Aorta (tissue), 5 donors: ENCODE measurements at regions not wholly inside any gene's neighbourhood (a gene's known extent, or its start where the extent isn't known, plus 50 kb on each side); places are given as distances from the start of the nearest gene placed in this dataset.
"Not testable (repeated sequence)": the region's sequence is repeated elsewhere in the genome, so short reads cannot be mapped to it uniquely, and the experiment has no call there.

Experiments used
- ATAC-seq: fragments of 200-7000 bp; cut with Tn5 transposase; one replicate; pipeline ENCODE4 v1.9.1; 2022; ENCODE audit warnings: moderate library complexity; ENCODE audit not compliant: low FRiP score
- DNase-seq, 2 donors: peaks; one replicate each; pipeline ENCODE4 v3.0.0-alpha.2; 2020
- H3K27ac ChIP-seq, 2 donors: one replicate each; pipeline ENCODE4 v1.5.1; 2013; ENCODE audit warnings: low read length in 2 of 2, mild to moderate bottlenecking in 2 of 2, moderate library complexity in 2 of 2, control low read depth in 1 of 2, inconsistent platforms in 1 of 2, low read depth in 1 of 2
- H3K27me3 ChIP-seq, 2 donors: one replicate each; pipeline ENCODE4 v1.6.1; 2013; ENCODE audit warnings: control low read depth in 1 of 2, low read length in 1 of 2, mild to moderate bottlenecking in 1 of 2, moderate library complexity in 1 of 2; ENCODE audit not compliant: insufficient read depth in 2 of 2, control insufficient read depth in 1 of 2
- H3K36me3 ChIP-seq, 2 donors: one replicate each; pipeline ENCODE4 v1.6.1; 2013; ENCODE audit warnings: control low read depth in 1 of 2, low read length in 1 of 2, mild to moderate bottlenecking in 1 of 2; ENCODE audit not compliant: insufficient read depth in 2 of 2, control insufficient read depth in 1 of 2
- H3K4me1 ChIP-seq, 2 donors: one replicate each; pipeline ENCODE4 v1.6.1; 2013; ENCODE audit warnings: low read length in 2 of 2, control low read depth in 1 of 2, mild to moderate bottlenecking in 1 of 2, moderate library complexity in 1 of 2; ENCODE audit not compliant: insufficient read depth in 2 of 2, control insufficient read depth in 1 of 2
- H3K4me3 ChIP-seq, 2 donors: one replicate each; pipeline ENCODE4 v1.5.1; 2013; ENCODE audit warnings: low read length in 2 of 2, control low read depth in 1 of 2, mild to moderate bottlenecking in 1 of 2
- H3K9me3 ChIP-seq: one replicate; pipeline ENCODE4 v1.6.1; 2013; ENCODE audit warnings: mild to moderate bottlenecking, low read length; ENCODE audit not compliant: control insufficient read depth
- WGBS, 2 donors: extraction: QIAGEN DNeasy Blood & Tissue Kit; methylation state at CpG; one replicate each; pipeline ENCODE4 v1.1.7; 2013; 5-methylcytosine and 5-hydroxymethylcytosine counted together
- intact Hi-C, 2 donors: fragments of 100-400 bp; cut with DNase I; formaldehyde crosslinking; loops; one replicate each; pipeline versions ENCODE4 v1.14.2 to v1.15.0; 2022
- donor health status: healthy with polysubstance abuse.
- donor health status: Bipolar disorder and iron deficiency.
- donor health status: DM: no; HTN: no; CAD: no.
- donor health status: DM: no; HTN: no; CAD: no.
- donor health status: DM: yes; HTN: yes; CAD: no.

GRCh38 chr16:88226302-88226701 is 156.5 kb upstream of the ZNF469 start:
- H3K4me1 ChIP-seq, H3K27me3 ChIP-seq, intact Hi-C loops, ATAC-seq, H3K27ac ChIP-seq, H3K4me3 ChIP-seq, H3K9me3 ChIP-seq, DNase-seq, H3K36me3 ChIP-seq: not testable (repeated sequence)
- 93 to 96% methylated on average over 12 to 14 of the region's 14 CpGs for WGBS, 2 donors

- H3K4me1 ChIP-seq, intact Hi-C loops, H3K27ac ChIP-seq, H3K36me3 ChIP-seq, DNase-seq, H3K27me3 ChIP-seq, H3K4me3 ChIP-seq, ATAC-seq, H3K9me3 ChIP-seq: not testable (repeated sequence)
- 86 to 89% methylated on average over 14 to 35 of the region's 35 CpGs for WGBS, 2 donors
Observed at GRCh38 chr16:88227026-88227721, 155.6 kb upstream of the ZNF469 start.

GRCh38 chr16:88227722-88228482 is 154.9 kb upstream of the ZNF469 start:
- DNase-seq, H3K4me3 ChIP-seq, intact Hi-C loops, H3K9me3 ChIP-seq, H3K27me3 ChIP-seq, ATAC-seq, H3K4me1 ChIP-seq, H3K36me3 ChIP-seq, H3K27ac ChIP-seq: not testable (repeated sequence)
- 92 to 93% methylated on average over 36 of the region's 36 CpGs for WGBS, 2 donors

- 82 to 84% methylated on average over 7 to 8 of the region's 8 CpGs for WGBS, 2 donors
- H3K4me3 ChIP-seq = not testable (repeated sequence)
Observed at GRCh38 chr16:88228751-88229150, 154.0 kb upstream of the ZNF469 start.

GRCh38 chr16:88229710-88230109 is 153.0 kb upstream of the ZNF469 start:
- H3K4me3 ChIP-seq, H3K9me3 ChIP-seq, H3K36me3 ChIP-seq, H3K4me1 ChIP-seq, intact Hi-C loops, H3K27me3 ChIP-seq, H3K27ac ChIP-seq, DNase-seq, ATAC-seq: not testable (repeated sequence)
- WGBS, 2 donors = 87 to 96% methylated on average over 12 of the region's 12 CpGs

More at GRCh38 chr16:88228751-88229150, 154.0 kb upstream of the ZNF469 start:
- H3K36me3 ChIP-seq, H3K9me3 ChIP-seq, H3K4me1 ChIP-seq, intact Hi-C loops, H3K27ac ChIP-seq, H3K27me3 ChIP-seq, DNase-seq, ATAC-seq: not testable (repeated sequence)

- H3K36me3 ChIP-seq, intact Hi-C loops, H3K9me3 ChIP-seq, H3K4me1 ChIP-seq, H3K27ac ChIP-seq, H3K4me3 ChIP-seq, H3K27me3 ChIP-seq, DNase-seq, ATAC-seq: not testable (repeated sequence)
- 84 to 98% methylated on average over 10 to 18 of the region's 24 CpGs for WGBS, 2 donors
Observed at GRCh38 chr16:88230276-88230966, 152.3 kb upstream of the ZNF469 start.

- H3K36me3 ChIP-seq, H3K4me3 ChIP-seq, intact Hi-C loops, H3K27me3 ChIP-seq, DNase-seq, H3K4me1 ChIP-seq, H3K9me3 ChIP-seq, H3K27ac ChIP-seq, ATAC-seq: not testable (repeated sequence)
- 83 to 93% methylated on average over 13 to 17 of the region's 19 CpGs for WGBS, 2 donors
Observed at GRCh38 chr16:88230967-88231615, 151.7 kb upstream of the ZNF469 start.

DNA sequence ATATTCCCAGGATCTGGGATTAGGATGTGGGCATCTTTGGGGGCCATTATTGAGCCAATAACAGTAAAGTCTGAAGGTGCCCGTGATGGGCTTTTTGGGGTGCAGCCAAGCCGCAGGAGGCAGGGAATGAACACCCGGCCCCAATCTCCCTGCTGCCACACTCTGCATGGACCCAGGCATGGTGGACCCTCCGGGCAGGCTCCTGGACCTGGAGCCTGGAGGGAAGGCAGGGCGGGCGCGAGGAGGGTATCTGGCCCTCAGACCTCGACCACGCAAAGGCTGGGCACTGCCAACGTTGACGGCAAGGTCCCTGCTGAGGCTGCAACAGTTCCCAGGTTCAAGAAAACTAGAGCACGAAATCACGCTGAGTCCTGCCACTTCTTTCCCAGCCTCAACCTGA is 150.9 kb upstream of the ZNF469 start:
- DNase-seq, H3K27me3 ChIP-seq, H3K27ac ChIP-seq, ATAC-seq, H3K9me3 ChIP-seq, H3K4me3 ChIP-seq, H3K36me3 ChIP-seq, intact Hi-C loops, H3K4me1 ChIP-seq: not testable (repeated sequence)
- WGBS, 2 donors = 94 to 97% methylated on average over 13 of the region's 13 CpGs
